T-helper 9 cell (primary cell): ENCODE measurements at regions not wholly inside any gene's neighbourhood (a gene's known extent, or its start where the extent isn't known, plus 50 kb on each side); places are given as distances from the start of the nearest gene placed in this dataset.
"Not testable (repeated sequence)": the region's sequence is repeated elsewhere in the genome, so short reads cannot be mapped to it uniquely, and the experiment has no call there.

Experiments used
- DNase-seq: peaks from one replicate; pipeline ENCODE4 v3.0.0-alpha.2; 2020

DNA sequence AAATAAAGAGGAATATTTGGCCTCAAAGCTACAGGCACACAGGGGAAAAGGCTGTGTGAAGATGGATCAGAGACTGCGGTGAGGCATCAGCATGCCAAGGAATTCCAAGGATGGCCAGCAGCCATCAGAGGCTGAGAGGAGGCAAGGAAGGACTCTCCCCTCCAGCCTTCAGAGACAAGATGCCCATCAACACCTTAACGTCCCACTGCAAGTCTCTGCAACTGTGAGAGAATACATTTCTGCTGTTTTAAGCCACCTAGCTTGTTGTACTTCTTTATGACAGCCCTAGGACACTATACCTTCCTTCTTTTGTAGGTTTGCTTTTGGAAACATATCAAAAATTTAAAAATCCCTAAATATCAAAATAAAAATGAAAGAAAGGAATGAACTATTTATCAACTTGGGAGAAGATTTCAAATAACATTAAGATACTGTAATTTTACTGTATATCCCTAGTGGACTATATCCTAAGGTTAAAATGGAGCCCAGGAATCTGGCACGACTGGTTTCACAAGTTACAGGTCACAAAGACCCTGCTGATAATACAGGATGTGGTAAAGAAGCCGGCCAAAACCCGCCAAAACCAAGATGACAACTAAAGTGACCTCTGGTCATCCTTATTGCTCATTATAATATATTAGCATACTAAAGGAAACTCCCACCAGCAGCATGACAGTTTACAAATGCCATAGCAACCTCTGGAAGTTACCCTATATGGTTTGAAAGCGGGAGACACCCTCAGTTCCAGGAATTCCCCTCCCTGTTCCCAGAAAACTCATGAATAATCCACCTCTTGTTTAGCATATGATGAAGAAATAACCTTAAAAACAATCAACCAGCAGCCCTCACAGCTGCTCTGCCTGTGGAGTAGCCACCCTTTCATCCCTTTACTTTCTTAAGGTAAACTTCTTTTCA lies 185.2 kb downstream of the AVL9 start:
- DNase-seq = no peak

DNA sequence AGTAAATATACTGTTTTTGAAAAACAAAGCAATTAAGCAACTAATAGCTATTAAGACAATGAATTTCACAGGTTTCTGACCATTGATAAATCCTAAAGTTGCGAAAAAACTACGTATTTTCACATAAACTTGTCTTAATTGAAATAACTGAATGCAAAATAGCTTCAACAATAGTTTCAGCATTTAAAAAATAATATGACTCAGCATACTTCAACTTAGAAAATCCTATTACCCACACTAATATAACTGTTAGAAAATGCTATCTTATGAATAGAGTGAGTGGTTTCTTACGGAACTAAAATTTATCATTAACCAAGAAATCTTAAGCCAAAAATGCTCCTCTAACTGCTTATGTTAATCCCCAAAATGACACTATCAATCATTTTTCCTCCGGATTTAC lies 183.9 kb downstream of the AVL9 start:
- DNase-seq = no peak

DNA sequence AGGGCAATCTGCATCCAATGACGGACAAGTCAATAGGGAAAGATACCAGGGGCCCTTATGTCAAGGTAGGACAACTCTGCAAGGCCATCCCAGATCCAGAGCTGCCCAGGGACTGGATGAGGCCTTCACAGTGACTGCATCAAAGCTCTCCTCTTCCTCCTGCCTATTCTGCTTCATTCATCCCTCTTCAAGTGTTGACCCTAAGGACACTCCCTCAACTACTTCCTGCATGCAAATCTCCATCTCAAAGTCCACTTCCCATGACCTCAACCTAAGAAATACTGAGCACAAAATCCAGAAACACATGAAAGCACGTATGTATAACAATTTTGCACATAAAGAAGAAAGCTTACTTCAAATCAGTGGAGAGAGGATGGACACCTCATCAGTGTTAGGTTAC lies 182.3 kb downstream of the AVL9 start:
- no peak for DNase-seq

GRCh38 chr7:32676249-32676941 lies 181.1 kb downstream of the AVL9 start:
- DNase-seq = no peak

DNA sequence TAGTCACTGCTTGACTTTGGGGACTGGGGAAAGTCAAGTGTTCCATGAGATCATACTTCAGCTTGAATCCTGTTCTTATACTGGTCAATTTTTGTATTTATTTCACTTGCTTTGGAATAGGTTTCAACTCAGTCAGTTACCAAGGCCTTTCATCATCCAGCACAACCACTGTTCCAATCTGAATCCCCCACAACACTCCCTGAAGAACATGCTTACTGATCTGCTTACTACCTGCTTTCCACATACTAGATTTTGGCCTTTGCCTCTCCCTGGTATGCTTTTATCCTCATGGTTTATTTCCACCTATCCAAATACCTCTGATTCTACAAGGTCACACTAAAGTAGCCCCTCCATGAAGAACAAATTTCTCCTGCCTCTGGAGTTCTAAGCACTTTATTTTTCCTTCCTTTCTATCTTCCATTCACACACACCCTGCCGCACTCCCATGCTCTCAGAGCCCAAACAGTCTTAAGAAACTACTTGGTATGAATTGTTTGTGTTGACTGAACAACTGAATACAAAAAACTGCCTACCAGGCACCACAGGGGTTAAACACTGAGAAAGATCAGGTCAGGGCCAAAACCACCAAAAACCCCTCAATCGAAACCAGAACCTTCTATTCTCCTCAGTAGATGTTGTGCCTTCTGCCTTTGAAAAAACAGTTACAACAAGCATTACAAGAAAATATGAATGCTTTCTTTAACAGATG lies 178.1 kb downstream of the AVL9 start:
- DNase-seq = no peak

DNA sequence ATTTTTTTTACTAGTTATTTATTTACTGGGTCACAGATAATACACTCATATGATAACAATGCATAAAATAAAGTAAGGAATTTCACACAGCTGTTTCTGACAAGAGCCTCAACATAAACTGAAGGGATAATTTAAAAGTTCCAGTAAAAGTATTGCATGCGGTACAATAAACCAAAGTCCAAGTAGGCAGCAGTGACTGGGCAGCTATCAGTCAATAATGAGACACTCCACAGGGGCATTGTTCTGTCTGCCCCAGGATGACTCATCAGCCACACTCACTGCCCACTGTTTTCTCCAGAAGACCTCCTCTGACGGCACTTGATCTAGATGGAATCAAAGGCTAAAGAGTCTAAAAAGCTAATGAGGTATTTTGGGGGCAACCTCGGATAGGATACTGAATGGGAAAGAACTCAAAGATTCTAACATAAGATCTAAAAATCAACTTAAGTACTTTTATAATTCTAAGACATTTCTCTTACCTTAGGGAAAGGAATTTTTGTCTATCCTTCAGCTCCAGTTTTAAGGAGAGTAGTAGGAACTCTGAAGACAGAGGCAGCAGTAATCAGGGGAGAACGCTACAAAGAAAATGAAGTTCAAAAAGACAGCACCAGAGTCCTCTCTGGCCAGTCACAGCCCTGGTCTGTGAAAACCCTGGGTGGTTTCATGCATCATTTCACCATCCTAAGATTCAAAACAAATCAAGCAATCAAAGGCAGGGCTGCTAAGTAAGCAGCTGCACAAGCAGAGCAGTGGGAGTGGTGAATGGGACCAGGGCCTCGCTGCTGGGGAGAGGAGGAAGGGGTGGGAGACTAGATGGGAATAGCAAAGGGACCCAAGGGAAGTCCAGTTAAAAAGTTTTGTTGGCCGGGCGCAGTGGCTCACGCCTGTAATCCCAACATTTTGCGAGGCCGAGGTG lies 175.1 kb downstream of the AVL9 start:
- DNase-seq = no peak

- not testable (repeated sequence) for DNase-seq
Observed at GRCh38 chr7:32669173-32669870, 174.0 kb downstream of the AVL9 start.

DNA sequence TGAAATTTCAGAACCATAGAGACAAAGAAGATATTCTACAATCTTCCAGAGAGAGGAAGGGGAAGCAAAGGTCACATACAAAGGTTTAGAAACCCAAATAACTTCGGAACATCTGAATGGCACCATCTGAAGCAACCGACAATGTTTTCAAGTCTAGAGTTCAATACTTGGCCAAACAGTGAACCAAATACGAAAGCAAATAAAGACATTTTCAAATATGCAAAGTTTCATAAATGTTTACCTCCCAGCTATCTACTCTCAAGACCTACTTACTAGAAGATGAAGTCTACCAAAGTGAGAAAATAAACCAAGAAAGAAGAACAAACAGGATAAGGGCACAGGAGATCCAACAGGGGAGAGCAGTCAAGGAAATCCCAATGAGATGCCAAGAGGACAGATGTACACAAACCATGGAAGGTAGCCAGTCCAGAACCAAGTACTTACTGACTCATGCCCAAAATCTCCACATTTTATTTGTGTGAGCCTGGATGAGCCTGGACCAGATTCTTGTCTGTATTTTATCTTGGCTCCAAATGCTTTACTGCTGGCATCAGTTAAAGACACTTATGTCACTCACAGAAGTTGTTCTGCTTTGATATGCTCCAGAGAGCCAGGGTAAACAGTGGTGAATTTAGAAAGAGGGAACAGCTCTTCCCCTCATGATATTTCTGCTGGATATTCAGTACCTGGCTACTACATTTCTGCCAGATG lies 173.3 kb downstream of the AVL9 start:
- not testable (repeated sequence) for DNase-seq

GRCh38 chr7:32667586-32667985 lies 172.3 kb downstream of the AVL9 start:
- not testable (repeated sequence) for DNase-seq

GRCh38 chr7:32663805-32664211 lies 168.5 kb downstream of the AVL9 start:
- DNase-seq = not testable (repeated sequence)

GRCh38 chr7:32662509-32662908 lies 167.2 kb downstream of the AVL9 start:
- not testable (repeated sequence) for DNase-seq

DNA sequence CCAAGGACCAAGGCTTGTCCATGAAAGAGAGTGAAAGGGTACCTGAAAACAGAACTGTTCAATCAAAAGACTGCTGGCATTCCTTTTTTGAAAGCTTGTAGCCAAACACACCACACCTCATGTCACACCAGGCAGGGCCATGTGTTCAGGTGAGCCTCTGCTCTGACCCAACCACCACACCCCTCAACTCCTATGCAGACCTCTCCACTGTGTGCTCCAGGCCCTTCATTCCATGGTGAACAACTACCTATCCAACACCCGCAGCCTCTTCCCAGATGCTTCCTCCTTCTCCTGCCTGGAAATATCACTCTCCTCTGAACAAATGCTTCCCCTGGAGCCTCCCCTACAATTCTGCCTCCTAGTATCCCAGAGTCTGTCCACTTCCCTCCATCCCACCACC lies 166.6 kb downstream of the AVL9 start:
- no peak for DNase-seq

DNA sequence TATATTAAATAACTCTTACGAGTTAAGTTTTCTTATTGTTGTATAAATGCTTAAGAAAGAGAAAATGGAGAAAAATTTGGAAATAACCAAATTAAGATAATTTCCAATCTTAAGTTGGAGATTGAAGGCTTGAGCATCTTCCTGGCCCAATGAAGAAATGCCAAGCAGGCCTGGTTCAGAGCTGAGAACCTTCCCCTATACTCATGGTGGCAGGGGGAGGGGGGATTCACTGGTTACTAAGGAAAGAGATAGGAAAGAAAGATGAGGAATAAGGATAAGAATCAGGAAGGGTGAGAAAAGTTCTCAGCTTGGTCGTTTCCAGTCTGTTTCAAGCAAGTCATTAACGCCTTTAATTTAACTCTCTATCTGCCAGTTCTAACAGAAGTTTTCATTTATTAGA lies 166.2 kb downstream of the AVL9 start:
- no peak for DNase-seq

DNA sequence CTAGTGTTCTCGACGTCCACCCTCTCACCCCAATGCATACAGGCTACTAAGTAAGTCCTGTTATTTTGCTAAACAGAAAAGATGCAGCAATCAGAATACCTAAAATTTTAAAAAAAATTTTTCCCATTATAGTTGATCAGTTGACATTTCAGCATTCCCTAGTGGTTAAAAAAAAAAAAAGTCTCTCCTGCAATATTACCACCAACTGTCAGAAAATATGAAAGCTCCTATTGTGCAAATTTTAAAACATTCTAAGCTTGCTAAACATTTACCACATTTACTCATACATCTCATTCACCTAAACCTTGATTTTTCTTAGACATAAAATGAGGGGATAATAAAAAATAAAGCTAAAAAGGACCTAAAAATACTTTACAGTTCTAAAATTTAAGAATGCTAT lies 165.6 kb downstream of the AVL9 start:
- DNase-seq = no peak

DNA sequence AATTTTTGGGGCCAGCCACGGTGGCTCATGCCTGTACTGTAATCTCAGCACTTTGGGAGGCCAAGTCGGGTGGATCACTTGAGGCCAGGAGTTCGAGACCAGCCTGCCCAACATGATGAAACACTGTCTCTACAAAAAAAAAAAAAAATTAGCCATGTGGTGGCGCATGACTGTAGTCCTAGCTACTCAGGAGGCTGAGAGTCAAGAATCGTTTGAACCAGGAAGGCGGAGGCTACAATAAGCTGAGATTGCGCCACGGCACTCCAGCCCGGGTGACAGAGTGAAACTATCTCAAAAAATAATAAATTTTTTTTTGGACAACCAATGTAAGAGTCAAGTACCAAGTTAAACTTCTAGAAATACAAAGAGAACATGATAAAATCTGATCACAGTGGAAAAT lies 164.6 kb downstream of the AVL9 start:
- no peak for DNase-seq

- DNase-seq = no peak
Observed at GRCh38 chr7:32658467-32658869, 163.2 kb downstream of the AVL9 start.

- DNase-seq = no peak
Observed at GRCh38 chr7:32658034-32658433, 162.7 kb downstream of the AVL9 start.

DNA sequence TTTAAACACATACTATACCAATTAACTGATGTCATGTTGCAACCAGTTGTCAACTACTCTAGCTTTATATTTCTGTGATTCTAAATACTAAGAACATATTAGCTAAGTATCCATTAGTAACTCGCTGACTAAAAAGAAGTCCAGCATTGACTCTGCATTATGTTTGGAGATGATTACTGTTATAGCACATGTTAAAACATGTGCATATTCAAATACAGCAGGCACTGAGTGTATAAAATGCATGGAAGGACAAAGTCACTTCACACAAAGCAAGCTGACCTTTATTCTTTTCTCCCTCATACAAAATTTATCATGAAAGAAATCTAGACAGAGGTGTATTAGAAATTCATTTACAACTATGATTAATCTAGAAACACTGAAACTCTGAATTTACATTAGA lies 159.3 kb downstream of the AVL9 start:
- DNase-seq = not testable (repeated sequence)

DNA sequence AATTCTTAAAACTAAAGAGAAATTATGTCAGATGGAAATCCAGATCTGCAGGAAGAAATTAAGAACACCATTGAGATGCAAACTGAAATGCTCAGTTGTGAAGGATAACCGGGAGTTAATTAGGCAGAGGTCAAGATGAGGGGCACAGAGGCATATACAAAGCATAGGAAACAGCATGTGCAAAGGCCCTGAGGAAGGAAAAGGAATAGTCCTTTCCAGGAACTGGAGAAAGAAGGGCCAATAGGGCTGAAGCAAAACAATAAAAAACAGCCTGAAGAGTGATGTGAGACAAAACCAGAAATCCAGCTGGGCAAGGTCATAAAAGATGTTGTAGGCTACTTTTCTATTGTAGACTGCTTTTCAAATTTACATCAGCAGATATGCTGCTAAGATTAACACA lies 155.1 kb downstream of the AVL9 start:
- not testable (repeated sequence) for DNase-seq

- no peak for DNase-seq
Observed at GRCh38 chr7:32648408-32649156, 153.3 kb downstream of the AVL9 start.
